GM12878 (cell line): ENCODE measurements at regions not wholly inside any gene's neighbourhood (a gene's known extent, or its start where the extent isn't known, plus 50 kb on each side); places are given as distances from the start of the nearest gene placed in this dataset.

Experiments used
- ATAC-seq: fragments of 200-7000 bp; cut with Tn5 transposase; 3 replicates; pipeline ENCODE4 v1.9.1; 2020; ENCODE audit warnings: mild to moderate bottlenecking, moderate library complexity
- BruUV-seq: library from RNA; stranded (reverse); fragments of 400-500 nt; replicated peaks from 2 replicates; lab custom pipeline; 2021; lab: Mats Ljungman, UMichigan
- CTCF ChIA-PET: fragments of 300-600 bp; sonication (Branson Sonifier 250); formaldehyde crosslinking; extraction: SDS; loops from one replicate; lab custom pipeline; 2021; ENCODE audit warnings: inconsistent platforms; lab: Yijun Ruan, JAX
- POLR2A ChIA-PET: fragments of 350-600 bp; formaldehyde crosslinking; extraction: SDS; loops from one replicate; lab custom pipeline; 2021; ENCODE audit warnings: inconsistent platforms; lab: Charles Lee
- RAD21 ChIA-PET: fragments of 300-600 bp; sonication (Branson Sonifier 250); formaldehyde crosslinking; loops from one replicate; lab custom pipeline; 2023; ENCODE audit warnings: antibody characterized with exemption; ENCODE audit not compliant: unreplicated experiment; lab: Charles Lee
- SMC1A ChIA-PET: fragments of 300-600 bp; sonication (Branson Sonifier 250); formaldehyde crosslinking; loops from one replicate; lab custom pipeline; 2023; ENCODE audit not compliant: unreplicated experiment, uncharacterized antibody; lab: Charles Lee
- DNase-seq: peaks from one replicate; pipeline ENCODE4 v3.0.0-alpha.2; 2011; ENCODE audit warnings: low read depth, low spot score
- FAIRE-seq: peaks from 3 replicates; lab custom pipeline; 2011; peaks lifted over from hg19 to GRCh38; lab: Jason Lieb, UNC
- H2AFZ ChIP-seq: 2 replicates; pipeline ENCODE4 v1.6.0; 2011; ENCODE audit warnings: low read depth, low read length, control low read depth; ENCODE audit not compliant: control insufficient read depth
- H3K27ac ChIP-seq: 2 replicates; pipeline ENCODE4 v1.5.1; 2011; ENCODE audit warnings: control low read depth; ENCODE audit not compliant: control insufficient read depth, insufficient read depth
- H3K27me3 ChIP-seq, 2 experiments: replicated peaks in 1 of 2; 2 replicates each; pipeline versions ENCODE4 v1.6.0 to v1.6.1; 2011; ENCODE audit warnings: low read length in 1 of 2; ENCODE audit not compliant: control insufficient read depth in 2 of 2, insufficient read depth in 2 of 2
- H3K36me3 ChIP-seq, 2 experiments: 2 replicates each; pipeline ENCODE4 v1.5.1; 2011; ENCODE audit warnings: low read length in 1 of 2; ENCODE audit not compliant: control insufficient read depth in 2 of 2, insufficient read depth in 2 of 2
- H3K4me1 ChIP-seq: 2 replicates; pipeline ENCODE4 v1.6.1; 2011; ENCODE audit warnings: mild to moderate bottlenecking, low read length, moderate library complexity, mixed read lengths; ENCODE audit not compliant: control insufficient read depth, insufficient read depth
- H3K4me2 ChIP-seq: 2 replicates; pipeline ENCODE4 v1.6.0; 2011; ENCODE audit warnings: control low read depth; ENCODE audit not compliant: control insufficient read depth, insufficient read depth
- H3K4me3 ChIP-seq: fragments of 200-600 bp; sonication (generic); 2 replicates; pipeline ENCODE4 v1.5.1; 2016
- H3K79me2 ChIP-seq: 2 replicates; pipeline ENCODE4 v1.6.0; 2011; ENCODE audit warnings: low read length; ENCODE audit not compliant: control insufficient read depth, insufficient read depth
- H3K9ac ChIP-seq: 2 replicates; pipeline ENCODE4 v1.8.0; 2011; ENCODE audit warnings: low read length, control low read depth, mixed read lengths; ENCODE audit not compliant: control insufficient read depth, insufficient read depth
- H3K9me3 ChIP-seq: replicated peaks from 3 replicates; pipeline ENCODE4 v1.5.1; 2011; ENCODE audit warnings: mild to moderate bottlenecking, low read length; ENCODE audit not compliant: control insufficient read depth, insufficient read depth
- H4K20me1 ChIP-seq: 2 replicates; pipeline ENCODE4 v1.6.0; 2011; ENCODE audit not compliant: control insufficient read depth, insufficient read depth
- BHLHE40 ChIP-seq, 2 experiments: fragments of 450-650 bp in 1 of 2; IDR thresholded peaks; 2 replicates each; pipeline ENCODE4 v1.6.1; 2011 to 2017; ENCODE audit warnings: low read depth in 2 of 2, borderline replicate concordance in 1 of 2, improper control_type of control experiment in 1 of 2, low read length in 1 of 2, mild to moderate bottlenecking in 1 of 2
- CHD2 ChIP-seq: IDR thresholded peaks from 2 replicates; pipeline ENCODE4 v1.6.1; 2011; ENCODE audit warnings: low read depth, low read length, improper control_type of control experiment, borderline replicate concordance
- DPF2 ChIP-seq: fragments of 450-650 bp; IDR thresholded peaks from 2 replicates; pipeline ENCODE4 v1.6.1; 2017; ENCODE audit warnings: mild to moderate bottlenecking
- EP300 ChIP-seq, 2 experiments: fragments of 150-350 bp in 1 of 2; IDR thresholded peaks; 2 replicates each; pipeline ENCODE4 v1.6.1; 2011 to 2012; ENCODE audit warnings: low read depth in 2 of 2, low read length in 2 of 2, borderline replicate concordance in 1 of 2, improper control_type of control experiment in 1 of 2, inconsistent platforms in 1 of 2; ENCODE audit not compliant: control insufficient read depth in 1 of 2
- HDGF ChIP-seq: fragments of 450-650 bp; IDR thresholded peaks from 2 replicates; pipeline ENCODE4 v1.6.1; 2016; ENCODE audit warnings: antibody characterized with exemption
- IKZF1 ChIP-seq: fragments of 450-650 bp; conservative IDR thresholded peaks from 2 replicates; pipeline ENCODE4 v1.6.1; 2017; ENCODE audit warnings: antibody characterized with exemption, mild to moderate bottlenecking
- MYB ChIP-seq: fragments of 150-350 bp; IDR thresholded peaks from 2 replicates; pipeline ENCODE4 v1.6.1; 2014; ENCODE audit warnings: mild to moderate bottlenecking, low read depth, low read length, borderline replicate concordance
- RAD51 ChIP-seq: fragments of 450-650 bp; IDR thresholded peaks from 2 replicates; pipeline ENCODE4 v1.6.1; 2016; ENCODE audit warnings: moderate library complexity, mild to moderate bottlenecking, inconsistent platforms
- SREBF1 ChIP-seq: IDR thresholded peaks from 2 replicates; pipeline ENCODE4 v1.6.1; 2012; ENCODE audit warnings: mild to moderate bottlenecking, low read length
- WGBS: methylation state at CpG from one replicate; pipeline ENCODE4 v1.1.6; 2016; ENCODE audit warnings: low lambda C conversion rate; ENCODE audit not compliant: insufficient replicate concordance, insufficient coverage; ENCODE audit errors: missing lambda C conversion rate; 5-methylcytosine and 5-hydroxymethylcytosine counted together
- in situ Hi-C: fragments of 300-500 bp; cut with MboI; formaldehyde crosslinking; loops from 9 replicates; pipeline ENCODE4 v1.14.3; 2018; ENCODE audit warnings: mixed read lengths
- intact Hi-C: fragments of 100-400 bp; cut with micrococcal nuclease; formaldehyde crosslinking; loops from one replicate; pipeline ENCODE4 v1.14.2; 2022; ENCODE audit not compliant: unreplicated experiment
- TF ChIP-seq, protein P1 (sequence below): fragments of 150-350 bp; IDR thresholded peaks from 2 replicates; pipeline ENCODE4 v1.6.1; 2016; ENCODE audit warnings: low read depth, low read length
- TF ChIP-seq, protein P2 (sequence below): fragments of 450-650 bp; IDR thresholded peaks from 2 replicates; pipeline ENCODE4 v1.6.1; 2017; ENCODE audit warnings: mild to moderate bottlenecking, low read depth, inconsistent platforms; ENCODE audit not compliant: poor library complexity, severe bottlenecking
- TF ChIP-seq, protein P3 (sequence below): fragments of 450-650 bp; IDR thresholded peaks from 2 replicates; pipeline ENCODE4 v1.6.1; 2018; ENCODE audit warnings: borderline replicate concordance, mild to moderate bottlenecking; ENCODE audit not compliant: partially characterized antibody

DNA sequence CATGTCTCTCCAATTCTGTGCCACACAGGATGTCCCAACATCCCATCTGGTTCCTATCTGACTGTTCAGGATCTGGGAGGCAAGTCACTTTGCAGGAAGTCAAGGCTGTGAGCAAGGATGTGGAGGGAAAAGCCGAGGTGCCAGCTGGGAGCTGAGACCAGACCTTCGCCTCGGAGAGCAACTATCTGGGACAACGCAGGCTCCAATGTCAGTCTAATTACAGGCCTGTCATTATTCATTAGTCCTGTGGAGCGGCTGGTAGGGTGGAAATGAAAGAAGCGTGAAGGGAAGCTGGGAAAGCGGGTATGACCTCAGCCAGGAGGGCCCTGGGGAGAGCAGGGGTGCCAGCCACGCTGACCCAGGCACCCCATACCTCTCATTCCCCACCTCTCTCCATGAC lies 147.3 kb downstream of the UNC5CL start:
- FAIRE-seq (no peak), ATAC-seq (no peak), DNase-seq (no peak)
- CTCF ChIA-PET: no interaction called here
- Histone ChIP-seq H3K4me2 (no peak overlapping the region), H3K27ac (no peak overlapping the region), H3K79me2 (no peaks in the 10 kb centered on the region), H3K9ac (no peak overlapping the region), H3K36me3 (no peaks in the 10 kb centered on the region), H3K9me3 (no peaks in the 10 kb centered on the region), H4K20me1 (no peaks in the 10 kb centered on the region; the same call in 1 of the 2 replicates), H3K27me3 (peaks cover 0 to 2% of the 10 kb centered on the region in 2 experiments; a peak in 3 of 4 replicates), H2AFZ (no peak overlapping the region), H3K4me3 (no peak overlapping the region), H3K4me1 (no peaks in the 10 kb centered on the region)
- intact Hi-C loops (no loop called here), in situ Hi-C loops (no loop called here)
- RAD21 ChIA-PET: no interaction called here
- SMC1A ChIA-PET: no interaction called here
- TF ChIP-seq DPF2 (no peak), SREBF1 (no peak), RAD51 (no peak), BHLHE40 (IDR thresholded peaks at IDR 0.05; ENCODE audit: borderline replicate concordance in 1 of 2, low read depth in 2 of 2, low read length in 1 of 2) (no peak), HDGF (no peak), EP300 (IDR thresholded peaks at IDR 0.05; ENCODE audit: borderline replicate concordance in 1 of 2, control insufficient read depth in 1 of 2, low read depth in 2 of 2, low read length in 2 of 2) (no peak), CHD2 (no peak), MYB (no peak), IKZF1 (no peak)
- TF ChIP-seq, protein P1, sequence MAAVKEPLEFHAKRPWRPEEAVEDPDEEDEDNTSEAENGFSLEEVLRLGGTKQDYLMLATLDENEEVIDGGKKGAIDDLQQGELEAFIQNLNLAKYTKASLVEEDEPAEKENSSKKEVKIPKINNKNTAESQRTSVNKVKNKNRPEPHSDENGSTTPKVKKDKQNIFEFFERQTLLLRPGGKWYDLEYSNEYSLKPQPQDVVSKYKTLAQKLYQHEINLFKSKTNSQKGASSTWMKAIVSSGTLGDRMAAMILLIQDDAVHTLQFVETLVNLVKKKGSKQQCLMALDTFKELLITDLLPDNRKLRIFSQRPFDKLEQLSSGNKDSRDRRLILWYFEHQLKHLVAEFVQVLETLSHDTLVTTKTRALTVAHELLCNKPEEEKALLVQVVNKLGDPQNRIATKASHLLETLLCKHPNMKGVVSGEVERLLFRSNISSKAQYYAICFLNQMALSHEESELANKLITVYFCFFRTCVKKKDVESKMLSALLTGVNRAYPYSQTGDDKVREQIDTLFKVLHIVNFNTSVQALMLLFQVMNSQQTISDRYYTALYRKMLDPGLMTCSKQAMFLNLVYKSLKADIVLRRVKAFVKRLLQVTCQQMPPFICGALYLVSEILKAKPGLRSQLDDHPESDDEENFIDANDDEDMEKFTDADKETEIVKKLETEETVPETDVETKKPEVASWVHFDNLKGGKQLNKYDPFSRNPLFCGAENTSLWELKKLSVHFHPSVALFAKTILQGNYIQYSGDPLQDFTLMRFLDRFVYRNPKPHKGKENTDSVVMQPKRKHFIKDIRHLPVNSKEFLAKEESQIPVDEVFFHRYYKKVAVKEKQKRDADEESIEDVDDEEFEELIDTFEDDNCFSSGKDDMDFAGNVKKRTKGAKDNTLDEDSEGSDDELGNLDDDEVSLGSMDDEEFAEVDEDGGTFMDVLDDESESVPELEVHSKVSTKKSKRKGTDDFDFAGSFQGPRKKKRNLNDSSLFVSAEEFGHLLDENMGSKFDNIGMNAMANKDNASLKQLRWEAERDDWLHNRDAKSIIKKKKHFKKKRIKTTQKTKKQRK: no peak
- TF ChIP-seq, protein P2, sequence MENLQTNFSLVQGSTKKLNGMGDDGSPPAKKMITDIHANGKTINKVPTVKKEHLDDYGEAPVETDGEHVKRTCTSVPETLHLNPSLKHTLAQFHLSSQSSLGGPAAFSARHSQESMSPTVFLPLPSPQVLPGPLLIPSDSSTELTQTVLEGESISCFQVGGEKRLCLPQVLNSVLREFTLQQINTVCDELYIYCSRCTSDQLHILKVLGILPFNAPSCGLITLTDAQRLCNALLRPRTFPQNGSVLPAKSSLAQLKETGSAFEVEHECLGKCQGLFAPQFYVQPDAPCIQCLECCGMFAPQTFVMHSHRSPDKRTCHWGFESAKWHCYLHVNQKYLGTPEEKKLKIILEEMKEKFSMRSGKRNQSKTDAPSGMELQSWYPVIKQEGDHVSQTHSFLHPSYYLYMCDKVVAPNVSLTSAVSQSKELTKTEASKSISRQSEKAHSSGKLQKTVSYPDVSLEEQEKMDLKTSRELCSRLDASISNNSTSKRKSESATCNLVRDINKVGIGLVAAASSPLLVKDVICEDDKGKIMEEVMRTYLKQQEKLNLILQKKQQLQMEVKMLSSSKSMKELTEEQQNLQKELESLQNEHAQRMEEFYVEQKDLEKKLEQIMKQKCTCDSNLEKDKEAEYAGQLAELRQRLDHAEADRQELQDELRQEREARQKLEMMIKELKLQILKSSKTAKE: no peak
- TF ChIP-seq, protein P3, sequence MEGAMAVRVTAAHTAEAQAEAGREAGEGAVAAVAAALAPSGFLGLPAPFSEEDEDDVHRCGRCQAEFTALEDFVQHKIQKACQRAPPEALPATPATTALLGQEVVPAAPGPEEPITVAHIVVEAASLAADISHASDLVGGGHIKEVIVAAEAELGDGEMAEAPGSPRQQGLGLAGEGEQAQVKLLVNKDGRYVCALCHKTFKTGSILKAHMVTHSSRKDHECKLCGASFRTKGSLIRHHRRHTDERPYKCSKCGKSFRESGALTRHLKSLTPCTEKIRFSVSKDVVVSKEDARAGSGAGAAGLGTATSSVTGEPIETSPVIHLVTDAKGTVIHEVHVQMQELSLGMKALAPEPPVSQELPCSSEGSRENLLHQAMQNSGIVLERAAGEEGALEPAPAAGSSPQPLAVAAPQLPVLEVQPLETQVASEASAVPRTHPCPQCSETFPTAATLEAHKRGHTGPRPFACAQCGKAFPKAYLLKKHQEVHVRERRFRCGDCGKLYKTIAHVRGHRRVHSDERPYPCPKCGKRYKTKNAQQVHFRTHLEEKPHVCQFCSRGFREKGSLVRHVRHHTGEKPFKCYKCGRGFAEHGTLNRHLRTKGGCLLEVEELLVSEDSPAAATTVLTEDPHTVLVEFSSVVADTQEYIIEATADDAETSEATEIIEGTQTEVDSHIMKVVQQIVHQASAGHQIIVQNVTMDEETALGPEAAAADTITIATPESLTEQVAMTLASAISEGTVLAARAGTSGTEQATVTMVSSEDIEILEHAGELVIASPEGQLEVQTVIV: no peak
- no TSS peak for BruUV-seq
- WGBS: 10% methylated on average over 8 of the region's 8 CpGs
- POLR2A ChIA-PET: no interaction called here
